Vagina (tissue), 2 donors: ENCODE measurements at regions not wholly inside any gene's neighbourhood (a gene's known extent, or its start where the extent isn't known, plus 50 kb on each side); places are given as distances from the start of the nearest gene placed in this dataset.

Experiments
- DNase-seq, 2 donors: peaks; one replicate each; pipeline ENCODE4 v3.0.0-alpha.2; 2017; ENCODE audit errors: extremely low spot score in 2 of 2
- H3K27ac ChIP-seq: fragments of 200-600 bp; sonication (generic); one replicate; pipeline ENCODE4 v1.5.1; 2019
- H3K27me3 ChIP-seq: fragments of 200-600 bp; sonication (generic); one replicate; pipeline ENCODE4 v1.5.1; 2019
- H3K36me3 ChIP-seq, 2 donors: fragments of 200-600 bp; sonication (generic); one replicate each; pipeline ENCODE4 v1.5.1; 2017 to 2019
- H3K4me1 ChIP-seq: fragments of 200-600 bp; sonication (generic); one replicate; pipeline ENCODE4 v1.5.1; 2019
- H3K4me3 ChIP-seq, 2 donors: fragments of 200-600 bp; sonication (generic); 1 replicate in 1 of 2; 2 replicates in 1 of 2; pipeline ENCODE4 v1.5.1; 2016 to 2019
- H3K9me3 ChIP-seq: fragments of 200-600 bp; sonication (generic); one replicate; pipeline ENCODE4 v1.5.1; 2019
- CTCF ChIP-seq, 3 experiments: fragments of 450-650 bp in 2 of 3; fragments of 200-600 bp in 1 of 3; sonication (generic) in 1 of 3; IDR thresholded peaks; one replicate each; pipeline ENCODE4 v1.5.1; 2017 to 2019; ENCODE audit warnings: antibody characterized with exemption in 3 of 3, mild to moderate bottlenecking in 2 of 3, moderate library complexity in 2 of 3
- POLR2A ChIP-seq, 2 donors: fragments of 450-650 bp; IDR thresholded peaks; one replicate each; pipeline ENCODE4 v1.6.1; 2017; ENCODE audit warnings: antibody characterized with exemption in 2 of 2, mild to moderate bottlenecking in 2 of 2, moderate library complexity in 2 of 2
- POLR2AphosphoS5 ChIP-seq, 2 donors: sonication (generic); formaldehyde crosslinking; IDR thresholded peaks; one replicate each; pipeline ENCODE4 v1.9.0; 2017; ENCODE audit warnings: antibody characterized with exemption in 2 of 2, mild to moderate bottlenecking in 2 of 2, low read depth in 1 of 2; ENCODE audit not compliant: insufficient read depth in 1 of 2
- intact Hi-C: fragments of 100-400 bp; cut with DNase I; formaldehyde crosslinking; loops from one replicate; pipeline ENCODE4 v1.15.1; 2023

GRCh38 chr6:50102676-50103075 lies 52.9 kb upstream of the DEFB112 start:
- Histone ChIP-seq H3K9me3 (no peaks in the 10 kb centered on the region), H3K4me3 (no peak overlapping the region), H3K27me3 (no peaks in the 10 kb centered on the region), H3K27ac (no peak overlapping the region), H3K36me3 (no peaks in the 10 kb centered on the region), H3K4me1 (no peaks in the 10 kb centered on the region)
- TF ChIP-seq CTCF (IDR thresholded peaks at IDR 0.05) (no peak), POLR2AphosphoS5 (IDR thresholded peaks at IDR 0.05; ENCODE audit: insufficient read depth in 1 of 2, low read depth in 1 of 2) (no peak), POLR2A (IDR thresholded peaks at IDR 0.05) (no peak)
- DNase-seq: no peak
- intact Hi-C loops: no loop called here

GRCh38 chr6:50110587-50110986 lies 60.9 kb upstream of the DEFB112 start:
- no peak overlapping the region for H3K4me3 ChIP-seq
- TF ChIP-seq CTCF (IDR thresholded peaks at IDR 0.05): no peak
- TF ChIP-seq POLR2A (IDR thresholded peaks at IDR 0.05): no peak
- TF ChIP-seq POLR2AphosphoS5 (IDR thresholded peaks at IDR 0.05; ENCODE audit: insufficient read depth in 1 of 2, low read depth in 1 of 2): no peak
- H3K9me3 ChIP-seq: no peaks in the 10 kb centered on the region
- no peak for DNase-seq
- no peaks in the 10 kb centered on the region for H3K4me1 ChIP-seq
- H3K36me3 ChIP-seq: no peaks in the 10 kb centered on the region
- intact Hi-C loops: no loop called here
- H3K27ac ChIP-seq: no peak overlapping the region
- no peaks in the 10 kb centered on the region for H3K27me3 ChIP-seq

GRCh38 chr6:50112981-50113857 lies 63.5 kb upstream of the DEFB112 start:
- intact Hi-C loops: no loop called here
- Histone ChIP-seq H3K4me1 (no peaks in the 10 kb centered on the region), H3K27me3 (no peaks in the 10 kb centered on the region), H3K4me3 (no peak overlapping the region), H3K27ac (no peak overlapping the region), H3K9me3 (no peaks in the 10 kb centered on the region), H3K36me3 (no peaks in the 10 kb centered on the region)
- DNase-seq: no peak
- TF ChIP-seq POLR2AphosphoS5 (IDR thresholded peaks at IDR 0.05; ENCODE audit: insufficient read depth in 1 of 2, low read depth in 1 of 2) (no peak), CTCF (IDR thresholded peaks at IDR 0.05) (no peak), POLR2A (IDR thresholded peaks at IDR 0.05) (no peak)

- H3K36me3 ChIP-seq: no peaks in the 10 kb centered on the region
- no peak overlapping the region for H3K4me3 ChIP-seq
- no peak for TF ChIP-seq POLR2AphosphoS5 (IDR thresholded peaks at IDR 0.05; ENCODE audit: insufficient read depth in 1 of 2, low read depth in 1 of 2)
- TF ChIP-seq POLR2A (IDR thresholded peaks at IDR 0.05): no peak
- no peak for TF ChIP-seq CTCF (IDR thresholded peaks at IDR 0.05)
- no peaks in the 10 kb centered on the region for H3K27me3 ChIP-seq
- intact Hi-C loops: no loop called here
- DNase-seq: no peak
- H3K9me3 ChIP-seq: no peaks in the 10 kb centered on the region
- no peak overlapping the region for H3K27ac ChIP-seq
- no peaks in the 10 kb centered on the region for H3K4me1 ChIP-seq
Measured at GRCh38 chr6:50116390-50116789, 66.7 kb upstream of the DEFB112 start.
